ENCODE measurements at regions not wholly inside any gene's neighbourhood (a gene's known extent, or its start where the extent isn't known, plus 50 kb on each side); places are given as distances from the start of the nearest gene placed in this dataset.

DNA sequence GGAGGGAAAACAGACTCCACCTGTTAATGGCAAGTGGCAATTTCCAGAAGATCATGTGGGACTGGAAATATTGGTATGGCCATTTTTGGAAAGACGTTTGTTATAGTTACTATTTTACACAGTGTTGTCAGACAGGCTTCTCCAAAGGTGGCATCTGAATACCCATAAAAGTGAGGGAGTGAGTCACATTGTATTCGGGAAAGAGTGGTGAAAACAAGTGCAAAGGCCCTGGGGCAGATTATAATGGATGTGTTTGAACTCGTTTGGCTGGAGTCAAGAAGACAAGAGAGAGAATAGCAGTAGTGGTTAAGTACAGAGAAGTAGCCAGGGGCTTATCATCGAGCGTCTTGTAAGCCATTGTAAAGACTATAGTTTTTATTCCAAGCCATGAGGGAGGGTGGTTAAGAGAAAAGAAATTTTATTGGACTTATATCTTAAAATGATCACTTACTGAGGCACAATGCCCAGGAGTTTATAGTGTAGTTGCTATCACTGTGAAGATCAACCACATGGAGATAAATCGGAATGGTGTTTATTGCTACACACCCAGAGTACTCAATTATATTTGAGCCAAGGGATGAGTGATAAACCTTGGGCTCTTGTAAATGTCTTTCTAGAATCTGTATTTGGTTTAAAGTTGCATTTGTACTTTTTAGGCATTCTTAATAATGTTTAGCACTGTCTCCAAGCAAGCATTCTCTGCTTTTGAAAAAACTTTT is 212.8 kb upstream of the KBTBD8 start:
- no peak overlapping the region for H3K4me2 ChIP-seq (ENCODE audit: low read depth, low read length, poor library complexity, severe bottlenecking)
- TF ChIP-seq, protein P1, sequence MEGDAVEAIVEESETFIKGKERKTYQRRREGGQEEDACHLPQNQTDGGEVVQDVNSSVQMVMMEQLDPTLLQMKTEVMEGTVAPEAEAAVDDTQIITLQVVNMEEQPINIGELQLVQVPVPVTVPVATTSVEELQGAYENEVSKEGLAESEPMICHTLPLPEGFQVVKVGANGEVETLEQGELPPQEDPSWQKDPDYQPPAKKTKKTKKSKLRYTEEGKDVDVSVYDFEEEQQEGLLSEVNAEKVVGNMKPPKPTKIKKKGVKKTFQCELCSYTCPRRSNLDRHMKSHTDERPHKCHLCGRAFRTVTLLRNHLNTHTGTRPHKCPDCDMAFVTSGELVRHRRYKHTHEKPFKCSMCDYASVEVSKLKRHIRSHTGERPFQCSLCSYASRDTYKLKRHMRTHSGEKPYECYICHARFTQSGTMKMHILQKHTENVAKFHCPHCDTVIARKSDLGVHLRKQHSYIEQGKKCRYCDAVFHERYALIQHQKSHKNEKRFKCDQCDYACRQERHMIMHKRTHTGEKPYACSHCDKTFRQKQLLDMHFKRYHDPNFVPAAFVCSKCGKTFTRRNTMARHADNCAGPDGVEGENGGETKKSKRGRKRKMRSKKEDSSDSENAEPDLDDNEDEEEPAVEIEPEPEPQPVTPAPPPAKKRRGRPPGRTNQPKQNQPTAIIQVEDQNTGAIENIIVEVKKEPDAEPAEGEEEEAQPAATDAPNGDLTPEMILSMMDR (IDR thresholded peaks at IDR 0.05; ENCODE audit: insufficient read depth, low read length, poor library complexity, severe bottlenecking) = no peak
- no peak for TF ChIP-seq EZH2phosphoT487 (conservative IDR thresholded peaks at IDR 0.05; ENCODE audit: low read length)

DNA sequence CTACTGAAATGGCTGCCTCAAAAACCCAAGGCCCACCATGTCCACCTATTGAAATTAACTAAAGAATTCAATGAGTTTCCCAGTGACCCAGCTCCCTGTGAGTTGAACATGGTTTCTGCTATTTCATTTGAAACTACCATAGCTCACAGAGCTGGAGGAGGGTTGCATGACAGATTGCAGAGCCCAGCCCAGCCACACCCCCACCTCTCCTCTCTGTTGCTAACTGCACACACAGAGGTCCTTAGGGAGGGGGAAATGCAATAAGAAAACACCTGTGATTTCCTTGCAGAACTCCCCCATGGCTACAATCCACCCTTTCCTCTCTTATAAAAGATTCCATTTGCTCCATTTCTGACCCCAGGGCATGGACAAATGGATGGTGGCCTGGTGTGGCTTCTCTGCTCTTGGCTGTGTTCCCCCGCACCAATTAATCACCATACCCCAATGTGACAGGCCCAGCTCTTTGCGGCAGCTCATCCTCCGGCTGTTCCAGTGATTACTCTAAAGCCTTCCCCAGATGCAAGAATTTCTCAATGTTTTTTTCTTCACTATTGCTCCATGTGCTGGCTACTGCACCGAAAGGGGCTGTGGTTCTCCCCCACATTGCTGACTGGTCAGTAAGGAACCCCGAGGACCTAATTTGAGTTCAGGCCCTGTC is 208.4 kb upstream of the KBTBD8 start:
- H3K79me2 ChIP-seq (ENCODE audit: insufficient read depth, low read length) = no peaks in the 10 kb centered on the region
- no peaks in the 10 kb centered on the region for H3K27me3 ChIP-seq (ENCODE audit: low read length)
- H3K9me3 ChIP-seq (ENCODE audit: insufficient read depth, low read length) = no peaks in the 10 kb centered on the region
- no peak overlapping the region for H2AFZ ChIP-seq (ENCODE audit: low read depth, low read length, severe bottlenecking)
- no peaks in the 10 kb centered on the region for H3F3A ChIP-seq (ENCODE audit: insufficient read depth)
- H3K4me3 ChIP-seq (ENCODE audit: insufficient read depth, low read length, poor library complexity, severe bottlenecking) = no peak overlapping the region
- TF ChIP-seq EZH2phosphoT487 (conservative IDR thresholded peaks at IDR 0.05; ENCODE audit: low read length) = no peak
- TF ChIP-seq, protein P1 (IDR thresholded peaks at IDR 0.05; ENCODE audit: insufficient read depth, low read length, poor library complexity, severe bottlenecking) = no peak
- H4K20me1 ChIP-seq (ENCODE audit: low read depth, low read length) = no peaks in the 10 kb centered on the region
- H3K27ac ChIP-seq (ENCODE audit: low read depth, low read length) = no peak overlapping the region
- H3K9me2 ChIP-seq (replicated peaks; ENCODE audit: insufficient read depth, low read length) = no peaks in the 10 kb centered on the region
- H3K9ac ChIP-seq (ENCODE audit: low read length) = no peak overlapping the region
- H3K36me3 ChIP-seq (ENCODE audit: low read length) = no peaks in the 10 kb centered on the region
- no peak overlapping the region for H3K4me2 ChIP-seq (ENCODE audit: low read depth, low read length, poor library complexity, severe bottlenecking)

More for the DNA sequence above, 212.8 kb upstream of the KBTBD8 start:
- H3K27ac ChIP-seq (ENCODE audit: low read depth, low read length) = no peak overlapping the region
- H2AFZ ChIP-seq (ENCODE audit: low read depth, low read length, severe bottlenecking) = no peak overlapping the region
- no peaks in the 10 kb centered on the region for H3K27me3 ChIP-seq (ENCODE audit: low read length)
- no peaks in the 10 kb centered on the region for H3F3A ChIP-seq (ENCODE audit: insufficient read depth)
- no peaks in the 10 kb centered on the region for H3K79me2 ChIP-seq (ENCODE audit: insufficient read depth, low read length)
- H4K20me1 ChIP-seq (ENCODE audit: low read depth, low read length) = no peaks in the 10 kb centered on the region
- H3K36me3 ChIP-seq (ENCODE audit: low read length) = no peaks in the 10 kb centered on the region
- H3K4me3 ChIP-seq (ENCODE audit: insufficient read depth, low read length, poor library complexity, severe bottlenecking) = no peak overlapping the region
- no peaks in the 10 kb centered on the region for H3K9me2 ChIP-seq (replicated peaks; ENCODE audit: insufficient read depth, low read length)
- H3K9me3 ChIP-seq (ENCODE audit: insufficient read depth, low read length) = no peaks in the 10 kb centered on the region
- no peak overlapping the region for H3K9ac ChIP-seq (ENCODE audit: low read length)

DNA sequence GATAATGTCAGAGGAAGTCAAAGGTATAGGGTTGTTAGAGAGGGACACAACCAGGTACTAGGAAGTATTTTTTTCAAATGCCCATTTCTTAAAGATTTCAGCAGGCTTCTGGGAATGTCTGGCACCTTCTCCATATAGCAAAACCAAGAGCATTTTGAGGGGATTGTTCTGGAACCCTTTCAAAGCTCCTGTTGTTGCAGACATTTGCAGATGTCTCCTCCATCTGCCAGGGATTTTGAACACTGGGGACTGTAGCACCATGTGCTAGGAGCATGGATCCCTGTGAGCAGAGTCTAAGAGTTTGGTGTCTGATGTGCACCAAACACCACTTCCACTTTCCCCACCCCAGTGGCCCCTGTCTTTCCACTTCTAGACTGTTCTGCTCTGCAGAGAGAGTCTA is 206.0 kb upstream of the KBTBD8 start:
- Histone ChIP-seq H3K9me2 (replicated peaks; ENCODE audit: insufficient read depth, low read length) (no peaks in the 10 kb centered on the region), H3K36me3 (ENCODE audit: low read length) (no peaks in the 10 kb centered on the region), H4K20me1 (ENCODE audit: low read depth, low read length) (no peaks in the 10 kb centered on the region), H3K9me3 (ENCODE audit: insufficient read depth, low read length) (no peaks in the 10 kb centered on the region), H3K9ac (ENCODE audit: low read length) (no peak overlapping the region), H3K4me2 (ENCODE audit: low read depth, low read length, poor library complexity, severe bottlenecking) (no peak overlapping the region), H3F3A (ENCODE audit: insufficient read depth) (no peaks in the 10 kb centered on the region), H3K79me2 (ENCODE audit: insufficient read depth, low read length) (no peaks in the 10 kb centered on the region), H3K27me3 (ENCODE audit: low read length) (no peaks in the 10 kb centered on the region), H3K27ac (ENCODE audit: low read depth, low read length) (no peak overlapping the region), H2AFZ (ENCODE audit: low read depth, low read length, severe bottlenecking) (no peak overlapping the region), H3K4me3 (ENCODE audit: insufficient read depth, low read length, poor library complexity, severe bottlenecking) (no peak overlapping the region)
- TF ChIP-seq EZH2phosphoT487 (conservative IDR thresholded peaks at IDR 0.05; ENCODE audit: low read length) = no peak
- TF ChIP-seq, protein P1 (IDR thresholded peaks at IDR 0.05; ENCODE audit: insufficient read depth, low read length, poor library complexity, severe bottlenecking) = no peak

Data from SU-DHL-6 (cell line).